GM19043 (cell line): ENCODE measurements at regions not wholly inside any gene's neighbourhood (a gene's known extent, or its start where the extent isn't known, plus 50 kb on each side); places are given as distances from the start of the nearest gene placed in this dataset.

Source experiments
- ATAC-seq: cut with Tn5 transposase; IDR thresholded peaks from one replicate; pipeline ENCODE4 v1.9.1; 2021; ENCODE audit warnings: low read depth; ENCODE audit not compliant: unreplicated experiment

GRCh38 chr9:107675351-107676259 lies 186.0 kb upstream of the KLF4 start:
- no peak for ATAC-seq

GRCh38 chr9:107674721-107675277 lies 185.2 kb upstream of the KLF4 start:
- ATAC-seq: no peak

- ATAC-seq: no peak
Observed at GRCh38 chr9:107673861-107674720, 184.5 kb upstream of the KLF4 start.

GRCh38 chr9:107671588-107671987 lies 182.0 kb upstream of the KLF4 start:
- ATAC-seq: no peak

- no peak for ATAC-seq
Observed at GRCh38 chr9:107669422-107669821, 179.9 kb upstream of the KLF4 start.

- no peak for ATAC-seq
Observed at GRCh38 chr9:107667231-107668070, 177.9 kb upstream of the KLF4 start.

- ATAC-seq: no peak
Observed at GRCh38 chr9:107665057-107665456, 175.5 kb upstream of the KLF4 start.

- no peak for ATAC-seq
Observed at GRCh38 chr9:107660976-107661375, 171.4 kb upstream of the KLF4 start.

- ATAC-seq: no peak
Observed at GRCh38 chr9:107653263-107653821, 163.8 kb upstream of the KLF4 start.

- no peak for ATAC-seq
Observed at GRCh38 chr9:107650995-107651394, 161.4 kb upstream of the KLF4 start.

- no peak for ATAC-seq
Observed at GRCh38 chr9:107650321-107650720, 160.8 kb upstream of the KLF4 start.

- no peak for ATAC-seq
Observed at GRCh38 chr9:107648153-107648715, 158.7 kb upstream of the KLF4 start.

- ATAC-seq: no peak
Observed at GRCh38 chr9:107647611-107648010, 158.0 kb upstream of the KLF4 start.

- ATAC-seq: no peak
Observed at GRCh38 chr9:107647141-107647540, 157.6 kb upstream of the KLF4 start.

- ATAC-seq: no peak
Observed at GRCh38 chr9:107645464-107645833, 155.9 kb upstream of the KLF4 start.

GRCh38 chr9:107644733-107645463 lies 155.3 kb upstream of the KLF4 start:
- no peak for ATAC-seq

GRCh38 chr9:107639426-107639825 lies 149.9 kb upstream of the KLF4 start:
- ATAC-seq: no peak

GRCh38 chr9:107638521-107639310 lies 149.1 kb upstream of the KLF4 start:
- no peak for ATAC-seq
